Kidney glomerular epithelial cell (primary cell): ENCODE measurements at regions not wholly inside any gene's neighbourhood (a gene's known extent, or its start where the extent isn't known, plus 50 kb on each side); places are given as distances from the start of the nearest gene placed in this dataset.

Experiments used
- DNase-seq: peaks from one replicate; lab custom pipeline; 2025; lab: John Stamatoyannopoulos, UW

DNA sequence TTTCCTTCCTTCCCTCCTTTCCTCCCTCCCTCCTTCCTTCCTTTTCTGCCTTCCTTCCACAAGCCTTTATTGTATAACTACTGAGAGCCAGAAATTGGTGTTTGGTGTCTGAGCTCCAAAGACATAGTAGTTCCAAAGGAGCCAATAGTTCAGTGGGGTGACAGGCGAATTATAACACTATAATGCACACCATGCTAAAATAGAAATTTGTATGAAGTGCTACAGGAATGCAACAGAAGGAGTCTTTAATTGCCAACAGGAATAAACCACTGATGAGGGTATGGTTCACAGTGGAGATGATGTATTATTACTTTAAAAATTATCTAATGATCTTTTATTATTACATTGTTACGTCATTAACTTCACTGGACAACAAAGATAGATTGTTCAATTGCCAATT, 158.8 kb upstream of the SP8 start:
- DNase-seq: no peak

DNA sequence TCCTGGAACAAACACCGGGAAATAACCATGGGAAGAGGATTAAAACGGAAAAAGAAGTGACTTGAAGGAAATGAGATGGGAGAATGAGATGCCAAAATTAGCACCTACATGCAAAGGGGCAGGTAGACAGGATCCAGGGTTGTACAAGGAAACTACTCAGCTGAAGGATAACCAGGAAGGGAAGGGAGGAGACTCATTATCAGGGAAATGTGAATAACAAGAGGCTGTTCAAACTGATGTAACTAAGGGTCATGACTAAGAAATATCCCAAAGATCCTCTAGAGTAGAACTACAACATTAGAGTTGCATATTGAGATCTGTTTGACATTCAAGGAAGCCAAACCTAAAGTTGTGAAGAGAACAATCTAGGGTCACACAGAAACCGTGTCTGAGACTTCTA, 166.2 kb upstream of the SP8 start:
- DNase-seq: no peak

DNA sequence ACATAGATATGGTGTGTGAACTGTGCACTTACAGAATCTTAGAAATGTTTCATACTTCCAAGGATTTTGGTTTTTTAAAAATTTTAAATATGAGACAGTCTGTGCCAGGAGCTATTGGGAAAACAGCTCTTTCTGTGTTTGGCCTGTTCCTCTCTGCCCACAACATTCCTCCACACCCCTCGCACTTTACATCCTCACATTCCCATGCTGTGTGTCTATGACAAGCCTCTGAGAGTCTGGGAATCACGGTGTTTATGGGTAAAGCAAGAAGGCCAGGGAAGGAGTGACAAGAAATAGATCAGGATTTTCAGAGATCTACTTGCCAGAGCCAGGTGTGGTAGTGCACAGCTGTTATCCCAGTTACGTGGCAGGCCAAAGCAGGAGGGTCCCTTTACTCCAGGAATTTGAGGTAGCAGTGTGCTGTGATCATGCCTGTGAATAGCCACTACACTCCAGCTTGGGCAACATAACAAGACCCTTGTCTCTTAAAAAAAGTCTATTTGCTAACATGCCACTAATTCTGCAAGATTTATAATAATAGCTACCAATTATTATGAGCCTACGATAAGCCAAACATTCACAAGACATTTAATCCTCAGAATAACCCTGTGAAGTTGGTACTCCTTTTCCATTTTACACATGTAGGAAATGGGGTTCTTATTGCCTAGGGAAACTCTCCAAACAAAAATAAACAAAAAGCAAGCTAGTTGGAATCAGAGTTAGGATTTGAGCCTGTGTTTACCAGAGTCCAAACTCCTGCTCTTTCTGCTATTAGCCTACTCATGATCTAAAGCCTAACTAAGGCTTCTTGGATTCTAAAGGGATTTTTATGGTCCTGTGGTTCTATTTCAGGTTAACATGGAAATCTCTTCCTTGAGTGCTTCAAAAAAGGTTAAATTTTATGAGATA, 168.3 kb upstream of the SP8 start:
- DNase-seq: no peak

GRCh38 chr7:20958572-20958971, 171.9 kb upstream of the SP8 start:
- no peak for DNase-seq

- no peak for DNase-seq
These were observed 172.6 kb upstream of the SP8 start for GRCh38 chr7:20959281-20959680.

- DNase-seq: no peak
These were observed 177.0 kb upstream of the SP8 start for GRCh38 chr7:20963556-20964280.

- no peak for DNase-seq
These were observed 177.7 kb upstream of the SP8 start for GRCh38 chr7:20964281-20964918.

- no peak for DNase-seq
These were observed 184.5 kb upstream of the SP8 start for GRCh38 chr7:20971219-20971618.

- DNase-seq: no peak
These were observed 193.5 kb upstream of the SP8 start for GRCh38 chr7:20980232-20980631.

GRCh38 chr7:20980668-20981264, 194.1 kb upstream of the SP8 start:
- no peak for DNase-seq

DNA sequence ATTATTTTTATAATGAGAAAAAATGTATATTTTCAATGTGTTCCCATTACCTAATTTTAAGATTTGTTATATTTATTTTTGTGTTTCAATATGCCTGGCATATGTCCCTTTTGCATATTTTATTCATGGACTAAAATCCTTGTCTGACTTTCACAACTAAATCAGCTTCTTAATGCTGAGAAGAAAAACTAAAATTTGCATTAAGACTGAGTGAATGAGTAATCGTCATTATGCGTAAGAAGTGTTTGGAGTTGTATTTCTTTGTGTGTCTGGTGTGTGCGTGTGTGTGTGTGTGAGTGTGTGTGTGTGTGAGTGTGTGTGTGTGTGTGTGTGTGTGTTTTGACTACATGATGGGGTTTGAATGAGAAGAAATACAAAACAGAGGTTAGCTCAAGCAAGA, 201.7 kb upstream of the SP8 start:
- DNase-seq: no peak

GRCh38 chr7:20991544-20991943, 204.9 kb upstream of the SP8 start:
- peak; percentile 3 for DNase-seq

DNA sequence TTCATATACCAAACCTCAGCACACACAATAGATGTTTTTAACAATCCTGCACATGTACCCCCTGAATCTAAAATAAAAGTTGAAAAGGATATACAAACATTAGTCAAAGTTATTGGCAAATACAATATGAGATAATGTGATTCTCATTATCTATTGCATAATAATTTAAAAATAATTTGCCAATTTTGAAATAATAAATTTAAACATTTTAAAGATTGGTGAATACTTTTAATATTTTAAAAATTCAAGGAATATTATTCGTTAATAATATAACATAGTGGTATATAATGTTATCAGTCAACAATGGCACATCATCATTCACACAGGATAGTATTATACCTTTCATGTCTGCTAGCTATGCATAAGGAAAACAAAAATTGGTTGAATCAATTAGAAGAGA, 207.0 kb upstream of the SP8 start:
- no peak for DNase-seq

- peak; percentile 70 for DNase-seq
These were observed 211.6 kb upstream of the SP8 start for GRCh38 chr7:20998309-20998708.

DNA sequence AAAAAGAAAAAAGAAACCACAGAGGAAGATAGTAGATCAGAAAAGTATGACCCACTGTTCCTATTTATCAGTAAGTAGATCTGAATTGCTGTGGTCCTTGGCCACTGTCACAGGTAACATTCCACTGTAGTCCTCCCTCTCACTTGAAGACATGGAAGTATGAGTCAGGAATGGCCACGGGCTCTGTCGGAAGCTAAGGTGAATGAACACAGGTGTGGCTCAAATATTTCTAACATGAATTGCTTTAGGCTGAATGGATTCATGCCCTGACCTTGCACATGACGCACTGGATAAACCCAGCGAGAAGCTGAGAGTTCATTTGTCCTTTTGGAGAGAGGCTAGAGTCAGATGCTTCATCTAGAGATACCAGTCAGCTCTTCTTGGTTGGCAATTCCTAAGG, 224.5 kb upstream of the SP8 start:
- DNase-seq: no peak

DNA sequence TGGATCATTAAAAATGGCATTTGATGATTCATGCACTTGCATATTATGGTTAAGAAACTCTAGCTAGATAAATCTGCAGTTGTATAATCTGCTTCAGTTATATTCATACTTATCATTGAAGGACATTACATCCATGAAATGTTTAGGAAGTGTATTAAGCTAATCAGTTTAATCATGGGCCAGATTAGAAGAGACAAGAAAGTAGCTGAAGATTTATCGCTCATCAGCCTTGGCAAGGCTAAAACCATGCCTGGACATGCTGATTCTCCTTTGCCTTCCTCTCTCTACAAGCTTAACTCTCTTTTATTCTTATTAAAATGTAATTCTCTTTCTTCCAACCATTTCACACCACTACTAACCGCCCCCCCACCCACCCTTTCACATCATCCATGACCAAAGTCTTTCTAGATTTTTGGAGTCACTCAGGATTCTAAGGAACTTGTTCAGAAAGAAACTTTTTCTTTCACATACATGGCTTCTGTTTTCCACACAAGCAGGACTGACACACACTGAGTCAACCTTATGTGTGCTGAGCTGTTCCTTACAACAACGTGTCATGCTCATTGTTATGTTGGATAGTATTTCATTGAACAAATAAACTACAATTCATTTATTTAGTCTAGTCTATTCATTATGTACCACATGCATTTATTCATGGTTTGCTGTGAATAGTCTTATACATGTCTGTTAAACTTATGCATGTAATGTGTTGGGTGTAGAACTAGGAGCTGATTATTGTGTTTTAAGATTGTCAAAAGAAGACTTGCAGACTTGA, 227.3 kb upstream of the SP8 start:
- DNase-seq: no peak

DNA sequence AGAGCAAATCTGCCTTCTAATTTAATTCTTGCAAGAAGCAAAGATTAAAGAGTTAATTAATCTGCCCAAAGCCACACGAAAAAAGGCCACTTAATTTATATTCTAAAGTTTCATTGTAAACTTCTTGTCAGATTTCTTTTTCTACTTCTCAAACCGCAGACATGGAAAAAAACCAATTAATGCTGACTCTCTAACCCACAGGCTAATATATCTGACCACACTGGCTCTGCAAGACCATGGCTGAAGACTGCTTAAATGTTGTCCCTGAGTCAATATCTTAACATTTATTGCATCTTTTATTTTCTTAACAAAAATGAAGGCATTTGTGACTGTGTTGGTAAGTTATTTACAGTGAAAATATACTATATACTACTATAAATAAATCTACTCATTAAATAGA, 234.0 kb upstream of the SP8 start:
- DNase-seq: no peak

DNA sequence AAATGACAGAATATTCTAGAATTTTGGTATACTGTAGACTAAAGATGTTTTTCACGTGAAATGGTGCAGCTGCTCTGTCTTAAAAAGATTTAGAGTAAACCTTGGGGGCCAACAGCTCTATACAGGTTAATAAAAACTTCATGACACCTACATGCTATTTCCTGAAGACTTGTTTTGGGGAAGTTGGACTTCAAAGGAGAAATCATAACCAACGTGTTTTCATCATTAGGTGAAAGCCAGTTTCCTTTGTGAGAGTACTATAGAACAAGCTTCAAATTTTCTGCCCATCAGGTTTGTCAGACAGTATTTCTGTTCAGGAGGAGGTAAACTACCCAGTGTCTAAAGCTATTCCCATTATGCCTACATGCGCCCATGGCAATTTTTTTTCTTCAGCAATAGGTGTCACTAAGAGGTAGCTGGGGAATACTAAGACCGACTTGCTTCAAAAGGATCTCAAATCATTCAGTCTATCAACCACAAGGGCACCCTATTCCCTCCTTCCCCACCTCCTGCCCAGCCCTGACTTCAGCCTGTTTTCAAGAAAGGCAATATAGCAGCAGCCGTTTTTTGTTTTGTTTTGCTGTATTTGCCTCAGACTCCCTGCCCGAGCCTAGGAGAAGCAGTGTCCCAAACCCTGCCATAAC, 237.3 kb upstream of the SP8 start:
- no peak for DNase-seq

DNA sequence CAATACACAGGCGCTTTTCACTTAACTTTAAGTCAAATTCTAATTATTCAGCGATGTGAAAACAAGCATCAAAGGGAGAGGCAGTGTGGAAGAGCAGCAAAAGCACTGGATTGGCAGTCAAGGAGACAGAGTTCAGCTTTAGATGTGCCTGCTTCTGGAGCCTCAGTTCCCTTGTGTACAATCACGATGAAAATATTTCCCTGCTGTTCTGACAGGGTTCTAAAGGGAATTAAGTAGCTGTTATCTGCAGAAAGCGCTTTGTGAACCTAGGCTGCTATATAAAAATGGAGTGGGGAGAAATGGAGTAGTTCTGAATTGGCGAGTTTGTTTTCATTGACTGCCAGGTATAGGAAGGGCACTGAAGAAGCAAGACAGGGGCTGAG, 237.8 kb upstream of the SP8 start:
- no peak for DNase-seq

DNA sequence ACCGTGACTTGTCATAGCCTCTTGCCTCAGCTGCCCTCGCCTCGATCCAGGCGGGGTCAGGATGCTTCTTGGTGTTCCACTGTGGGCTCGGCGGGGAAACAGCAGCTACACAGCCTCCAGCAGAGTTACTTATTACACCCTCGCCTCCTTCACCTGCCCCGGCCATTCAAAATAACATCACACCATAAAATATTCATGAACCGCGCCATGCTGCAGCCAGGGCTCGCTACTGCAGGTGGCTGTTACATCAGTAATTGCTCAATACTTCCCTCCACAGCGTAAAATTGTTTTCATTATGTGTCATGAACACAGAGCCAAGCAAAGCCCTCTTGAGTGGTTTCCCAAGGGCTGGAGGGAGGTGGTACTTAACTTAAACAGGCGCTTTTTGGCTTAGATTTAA, 241.5 kb upstream of the SP8 start:
- DNase-seq: peak; percentile 18

GRCh38 chr7:21028599-21028998, 241.9 kb upstream of the SP8 start:
- DNase-seq: no peak
